HG03135 (cell line): ENCODE measurements at regions not wholly inside any gene's neighbourhood (a gene's known extent, or its start where the extent isn't known, plus 50 kb on each side); places are given as distances from the start of the nearest gene placed in this dataset.

Experiments
- ATAC-seq: cut with Tn5 transposase; IDR thresholded peaks from one replicate; pipeline ENCODE4 v1.9.1; 2021; ENCODE audit warnings: mild to moderate bottlenecking, moderate library complexity; ENCODE audit not compliant: unreplicated experiment

DNA sequence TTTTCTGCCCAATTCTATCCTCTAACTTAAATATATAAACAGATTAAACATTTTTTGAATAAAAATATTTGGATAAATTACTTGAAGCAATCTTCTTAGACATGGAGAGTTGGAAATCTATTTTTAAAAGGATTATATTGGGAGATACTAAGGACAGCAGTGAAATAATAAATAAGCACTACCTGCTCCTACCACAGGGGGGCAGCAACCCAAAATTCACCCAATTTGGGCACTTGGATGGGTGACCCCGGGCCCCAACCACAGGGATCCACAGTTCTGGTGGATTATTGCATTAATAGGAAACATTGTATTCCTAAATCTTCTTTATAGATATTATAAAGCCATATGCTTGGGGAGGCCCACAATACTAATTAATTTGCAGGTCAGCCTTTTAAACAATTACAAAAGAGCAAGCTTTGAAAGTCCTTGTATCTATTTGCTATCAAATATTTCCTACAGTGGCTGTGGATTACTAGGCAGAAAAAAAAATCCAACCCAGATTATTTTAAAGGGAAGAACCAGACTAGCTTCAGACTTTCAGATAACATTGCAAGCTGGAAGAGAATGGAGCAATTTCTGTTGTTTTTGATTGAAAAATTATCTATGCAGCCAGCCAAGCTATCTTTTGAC, 66.4 kb upstream of the PDE10A start:
- no peak for ATAC-seq

DNA sequence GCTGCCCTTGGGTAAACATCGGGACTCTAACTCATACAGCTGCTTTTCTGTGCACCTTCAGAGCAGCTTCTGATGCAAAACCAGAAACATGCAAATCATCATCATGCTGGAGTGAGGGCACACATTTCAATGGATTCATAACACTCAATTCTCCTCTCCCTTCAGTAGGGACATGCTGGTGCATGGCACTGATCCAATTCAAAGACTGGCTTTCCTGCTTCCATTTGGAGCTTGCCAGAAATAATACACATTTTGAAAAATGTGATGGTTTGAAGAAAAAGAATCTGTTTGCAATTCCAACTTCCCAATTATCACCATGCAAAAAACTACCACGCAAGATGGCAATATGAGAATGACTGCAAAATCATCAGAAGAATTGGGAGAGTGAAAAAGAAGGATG, 65.2 kb upstream of the PDE10A start:
- no peak for ATAC-seq

DNA sequence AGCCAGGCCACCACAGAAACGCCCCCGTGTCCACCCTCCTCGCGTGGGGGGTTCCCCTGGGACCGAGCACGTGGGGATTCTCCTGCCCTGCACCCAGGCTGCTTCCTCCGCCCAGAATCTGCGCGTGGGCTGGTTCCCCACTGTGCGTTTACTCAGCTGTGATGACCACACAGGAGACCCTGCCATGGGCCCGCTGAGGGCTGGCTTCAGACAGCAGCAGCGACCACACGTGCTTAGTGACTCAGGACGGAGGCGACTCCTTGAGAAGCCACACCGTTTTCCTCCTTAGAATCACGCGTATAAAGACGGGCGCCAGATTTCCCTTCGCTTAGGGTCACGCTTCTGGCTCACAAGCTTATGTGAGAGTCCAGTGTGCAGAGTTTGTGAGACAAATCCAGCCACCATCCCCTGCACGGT, 63.9 kb upstream of the PDE10A start:
- ATAC-seq: no peak

DNA sequence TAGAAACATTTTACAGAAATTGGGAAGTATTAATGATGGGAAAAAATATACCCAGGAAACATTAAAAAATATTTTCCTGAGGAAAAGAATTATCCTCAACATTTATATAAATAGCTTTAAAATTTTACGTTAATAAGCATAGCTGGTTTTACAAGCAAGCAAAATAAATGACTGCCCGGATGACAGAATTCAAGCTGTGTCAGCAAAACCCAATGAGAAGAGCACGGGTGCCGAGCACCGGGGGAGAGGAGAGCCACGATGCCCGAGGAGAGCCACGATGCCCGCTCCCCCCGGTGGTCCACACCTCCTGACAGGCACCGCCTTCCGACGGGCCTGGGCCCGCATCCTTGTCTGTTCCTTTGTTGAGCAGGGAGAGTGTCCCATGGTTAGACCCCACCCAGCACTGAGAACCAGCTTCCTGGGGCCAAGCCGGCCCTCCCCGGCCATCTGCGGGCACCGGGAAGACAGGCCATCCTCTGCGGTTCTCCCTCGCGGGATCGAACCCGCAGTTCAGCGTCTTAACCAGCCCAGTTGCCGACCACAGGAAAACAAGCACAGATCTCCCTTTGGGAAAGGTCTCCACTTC, 63.3 kb upstream of the PDE10A start:
- ATAC-seq: no peak

DNA sequence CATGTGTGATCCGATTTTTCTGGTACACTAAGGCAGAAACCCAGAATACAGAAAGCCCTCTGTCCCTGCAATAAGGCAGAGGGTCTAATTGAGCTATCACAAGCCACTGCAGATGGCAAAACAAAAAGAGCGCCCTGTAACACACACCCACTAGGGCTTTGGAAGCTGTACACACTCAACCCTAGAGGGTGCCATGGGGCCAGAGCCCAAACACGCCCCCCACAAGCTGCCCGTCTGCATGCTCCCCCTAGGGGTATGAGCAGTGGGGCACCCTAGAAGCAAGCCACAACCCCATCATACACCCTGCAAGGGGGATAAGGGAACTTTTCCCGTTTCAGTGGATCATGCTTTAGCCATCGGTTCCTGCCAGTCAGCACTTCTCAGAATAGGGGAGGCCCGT, 62.2 kb upstream of the PDE10A start:
- ATAC-seq: no peak

DNA sequence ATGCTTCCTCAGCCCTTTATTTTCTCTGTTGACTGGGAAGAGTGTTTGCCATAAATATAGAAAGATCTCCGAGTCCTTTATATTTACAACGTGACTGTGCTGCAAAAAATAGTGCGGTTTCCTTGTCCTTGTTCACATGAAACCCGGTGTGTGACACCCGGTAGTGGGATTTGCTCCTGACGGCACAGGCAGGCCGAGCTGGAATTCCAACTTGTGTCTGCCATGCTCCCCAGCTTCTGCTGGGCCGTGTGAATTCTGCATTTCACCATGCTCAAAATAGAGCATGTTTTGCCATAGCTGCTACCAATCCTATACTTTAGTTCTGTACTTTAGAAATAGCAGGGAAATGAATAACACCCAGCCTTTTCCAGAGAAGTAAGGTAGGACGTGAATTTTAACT, 60.3 kb upstream of the PDE10A start:
- ATAC-seq: no peak

DNA sequence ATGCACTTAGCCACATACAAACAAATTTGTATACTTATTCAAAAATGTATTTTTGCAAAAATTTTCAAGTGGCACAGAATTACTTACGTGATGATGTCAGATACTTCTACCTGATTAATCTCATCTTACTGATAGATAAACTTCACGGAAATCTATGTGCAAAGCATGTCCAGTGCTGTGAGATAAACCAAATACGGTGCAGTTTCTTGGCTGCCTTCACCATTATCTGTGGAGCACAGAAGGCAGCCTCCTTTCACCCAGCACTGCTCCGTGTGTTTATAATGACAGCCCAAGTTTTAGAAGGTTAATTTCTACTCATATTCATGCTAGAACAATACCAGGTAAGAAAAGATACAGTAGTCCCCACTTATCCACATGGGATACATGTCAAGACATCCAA, 59.0 kb upstream of the PDE10A start:
- no peak for ATAC-seq

DNA sequence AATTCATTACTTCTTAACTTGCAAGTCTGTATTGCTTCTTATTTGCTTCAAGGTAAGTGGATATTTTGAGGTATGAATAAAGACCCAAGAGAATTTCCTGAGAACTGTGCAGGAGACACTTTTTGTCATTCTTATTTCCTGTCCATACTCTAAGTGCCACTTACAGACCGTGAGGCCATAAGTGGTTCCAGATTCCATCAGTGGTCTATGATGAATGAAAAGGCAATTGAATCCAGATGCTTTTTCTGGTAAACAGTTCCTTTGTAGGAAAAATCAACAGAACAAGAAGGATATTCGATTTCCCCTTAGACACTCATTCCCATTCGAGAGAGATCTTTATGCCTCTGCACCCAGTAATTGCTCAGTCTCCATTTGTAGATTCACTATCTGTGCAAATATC, 58.3 kb upstream of the PDE10A start:
- no peak for ATAC-seq

DNA sequence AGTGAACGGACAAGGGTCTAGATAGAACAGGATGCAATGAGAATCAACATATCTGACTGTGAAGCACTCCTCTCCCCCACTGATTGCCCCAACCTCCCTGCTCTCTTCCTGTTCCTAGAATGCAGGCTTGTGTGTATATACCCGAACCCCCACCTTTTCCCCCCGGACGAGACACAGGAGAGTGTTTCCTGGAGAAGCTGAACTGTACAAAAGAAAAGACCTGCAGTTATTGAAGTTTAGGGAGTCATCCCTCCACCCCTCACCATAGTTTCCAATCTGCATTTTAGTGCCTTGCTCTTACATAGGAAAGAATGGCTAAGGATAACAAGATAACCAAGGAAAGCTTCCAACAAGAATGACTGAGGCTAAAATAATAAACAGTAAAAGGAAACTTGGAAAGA, 55.5 kb upstream of the PDE10A start:
- ATAC-seq: no peak

DNA sequence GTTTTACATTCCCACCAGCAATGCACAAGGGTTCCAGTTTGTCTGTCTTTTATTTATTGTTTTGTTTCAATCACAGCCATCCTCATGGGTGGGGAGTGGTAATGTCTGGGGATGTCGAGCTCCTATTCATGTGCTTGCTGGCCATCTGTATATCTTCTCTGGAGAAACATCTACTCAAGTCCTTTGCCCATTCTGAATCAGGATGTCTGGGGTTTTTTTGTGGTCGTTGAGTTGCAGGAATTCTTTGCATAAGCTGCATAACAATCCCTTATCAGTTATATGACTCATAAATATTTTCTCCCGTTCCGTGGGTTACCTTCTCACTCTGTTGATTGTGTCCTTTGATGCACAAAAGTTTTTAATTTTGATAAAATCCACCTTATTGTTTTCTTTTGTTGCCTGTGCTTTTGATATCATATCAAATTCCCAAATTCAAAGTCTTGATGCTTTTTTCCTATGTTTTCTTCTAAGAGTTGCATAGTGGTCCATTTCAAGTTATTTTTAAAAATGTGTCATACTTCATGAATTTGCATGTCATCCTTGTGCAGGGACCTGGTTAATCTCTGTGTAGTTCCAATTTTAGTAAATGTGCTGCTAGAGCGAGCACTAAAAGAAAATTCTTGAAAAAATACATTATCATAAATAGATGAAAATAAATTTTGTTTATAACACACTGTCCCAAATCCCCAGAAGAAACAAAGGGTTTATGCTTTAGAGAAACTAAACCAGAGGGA, 54.9 kb upstream of the PDE10A start:
- ATAC-seq: no peak

DNA sequence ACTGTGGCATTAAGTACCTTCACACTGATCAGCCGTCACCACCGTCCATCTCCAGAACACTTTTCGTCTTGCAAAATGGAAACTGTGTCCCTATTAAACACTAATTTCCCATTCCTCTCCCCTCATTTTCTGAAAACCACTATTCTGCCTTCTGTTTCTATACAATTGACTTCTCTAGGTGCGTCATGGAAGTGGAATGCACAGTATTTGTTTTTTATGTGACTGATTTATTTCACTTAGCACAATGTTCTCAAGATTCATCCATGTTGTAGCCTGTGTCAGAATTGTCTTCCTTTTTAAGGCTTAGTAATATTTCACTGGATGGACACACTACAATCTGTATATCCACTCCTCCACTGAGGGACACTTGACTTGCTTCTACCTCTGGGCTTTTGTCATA, 53.8 kb upstream of the PDE10A start:
- ATAC-seq: no peak

DNA sequence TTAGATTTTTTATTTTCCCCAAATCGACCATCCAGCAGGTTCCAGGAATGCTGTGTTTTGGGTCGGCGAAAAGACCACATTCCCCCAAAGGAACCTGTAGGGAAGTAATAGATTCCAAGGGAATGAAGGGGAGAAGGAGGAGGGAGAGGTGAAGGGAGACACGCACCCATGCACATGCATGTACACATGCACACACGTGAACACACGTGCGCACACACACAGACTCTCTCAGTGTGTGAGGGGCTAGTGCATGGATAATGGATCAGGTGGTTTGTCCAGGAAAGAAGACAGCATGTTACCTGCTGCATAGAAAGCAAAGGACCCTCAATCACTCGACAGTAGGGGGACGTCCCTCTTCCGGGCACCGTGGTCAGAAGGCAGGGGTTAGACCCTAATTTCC, 52.4 kb upstream of the PDE10A start:
- ATAC-seq: no peak

DNA sequence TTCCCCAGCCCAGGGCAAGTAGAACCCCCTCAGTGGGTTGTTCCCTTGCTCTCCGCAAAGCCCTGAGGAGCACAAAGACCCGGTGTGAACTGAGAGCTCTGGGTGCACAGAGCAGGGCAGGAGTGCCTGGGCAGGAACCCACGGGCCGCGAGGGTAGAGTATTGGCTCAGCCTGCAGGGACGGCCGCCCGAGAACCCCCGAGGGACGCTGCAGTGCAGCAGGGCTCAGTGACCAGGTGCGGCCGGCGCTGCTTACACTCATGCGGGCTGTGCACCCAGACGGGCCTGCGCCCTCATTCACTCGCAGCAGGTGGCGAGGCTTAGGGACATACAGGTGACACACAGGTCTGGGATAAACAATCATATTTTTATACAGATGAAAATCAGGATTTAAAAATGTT, 51.9 kb upstream of the PDE10A start:
- ATAC-seq: no peak

DNA sequence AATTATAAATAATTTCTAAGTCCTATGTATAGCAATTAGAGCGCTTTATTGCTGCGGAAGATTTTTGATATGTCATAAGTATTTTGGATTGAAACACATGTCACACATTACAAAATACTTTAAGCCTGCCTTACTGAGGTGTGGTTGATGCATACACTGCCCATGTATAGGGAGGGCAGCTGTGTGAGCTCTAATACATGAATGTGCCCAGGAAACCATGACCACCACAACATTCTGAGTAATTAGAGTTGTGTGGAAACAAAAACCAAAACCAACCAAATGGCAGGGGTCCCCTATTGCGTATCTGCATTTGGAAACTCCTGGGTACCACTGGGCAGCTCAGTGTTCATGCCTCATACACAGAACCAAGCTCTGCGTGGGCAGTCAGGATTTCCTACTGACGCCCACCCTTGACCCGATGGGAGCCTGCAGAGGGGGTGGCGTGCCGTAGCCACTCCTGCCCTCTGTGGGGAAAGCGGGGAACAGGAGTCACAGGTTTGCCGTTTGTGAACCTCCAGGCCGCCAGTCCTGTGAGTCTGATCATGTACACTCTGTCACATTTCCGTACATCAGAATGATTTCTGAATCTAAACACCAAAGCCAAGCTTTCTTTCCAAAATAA, 50.9 kb upstream of the PDE10A start:
- ATAC-seq: no peak
